ENCODE measurements at regions not wholly inside any gene's neighbourhood (a gene's known extent, or its start where the extent isn't known, plus 50 kb on each side); places are given as distances from the start of the nearest gene placed in this dataset.

- no peak for TF ChIP-seq CTCF (conservative IDR thresholded peaks at IDR 0.05; ENCODE audit: low read length)
- no peak for TF ChIP-seq EZH2phosphoT487 (IDR thresholded peaks at IDR 0.05; ENCODE audit: borderline replicate concordance)
These were observed 458.1 kb upstream of the ARGLU1 start for GRCh38 chr13:107025991-107026390.
